Germinal center (tissue), 1 donor: ENCODE measurements at regions not wholly inside any gene's neighbourhood (a gene's known extent, or its start where the extent isn't known, plus 50 kb on each side); places are given as distances from the start of the nearest gene placed in this dataset.
A peak's percentile ranks its signal among the peaks of the same experiment; 100 is the strongest.

Experiments
- DNase-seq: peaks from one replicate; pipeline ENCODE4 v3.0.0; 2012; ENCODE audit warnings: mixed read lengths, low spot score

DNA sequence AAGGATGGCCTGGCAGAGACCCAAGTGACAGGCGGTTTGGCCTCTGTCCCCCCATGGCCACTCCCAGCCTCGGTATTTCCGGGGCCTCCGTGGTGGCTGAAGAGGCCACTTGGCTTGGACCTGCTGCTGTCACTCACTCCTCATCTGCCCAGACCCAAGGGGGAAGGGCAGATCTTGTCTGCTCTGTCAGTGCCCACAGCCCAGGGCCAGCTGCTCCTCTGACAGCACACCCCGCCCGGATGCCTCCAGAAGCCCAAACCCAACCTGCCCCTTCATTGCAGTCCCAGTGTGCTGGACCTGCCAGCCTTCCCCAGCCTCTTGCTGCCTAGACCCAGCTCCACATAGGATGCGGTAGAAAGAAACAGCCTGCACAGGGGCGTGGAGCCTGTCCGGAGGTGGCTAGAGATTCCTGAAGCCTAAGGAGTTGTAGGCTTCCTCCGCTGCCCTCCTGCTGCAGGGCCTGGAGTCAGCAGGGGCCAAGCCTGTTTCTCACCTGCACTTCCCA, 52.0 kb downstream of the MAGEF1 start:
- DNase-seq: no peak

GRCh38 chr3:184658223-184658928, 53.5 kb downstream of the MAGEF1 start:
- DNase-seq: no peak

- DNase-seq: peak; percentile 36
Measured at GRCh38 chr3:184656829-184657681, 54.8 kb downstream of the MAGEF1 start.

- no peak for DNase-seq
Measured at GRCh38 chr3:184656458-184656828, 55.4 kb downstream of the MAGEF1 start.

- no peak for DNase-seq
Measured at GRCh38 chr3:184655597-184655996, 56.3 kb downstream of the MAGEF1 start.

- no peak for DNase-seq
Measured at GRCh38 chr3:184654375-184654774, 57.5 kb downstream of the MAGEF1 start.

- no peak for DNase-seq
Measured at GRCh38 chr3:184652465-184652864, 59.4 kb downstream of the MAGEF1 start.

- no peak for DNase-seq
Measured at GRCh38 chr3:184651904-184652303, 60.0 kb downstream of the MAGEF1 start.

- DNase-seq: no peak
Measured at GRCh38 chr3:184648636-184649035, 63.2 kb downstream of the MAGEF1 start.

- DNase-seq: no peak
Measured at GRCh38 chr3:184647405-184647936, 64.4 kb downstream of the MAGEF1 start.

DNA sequence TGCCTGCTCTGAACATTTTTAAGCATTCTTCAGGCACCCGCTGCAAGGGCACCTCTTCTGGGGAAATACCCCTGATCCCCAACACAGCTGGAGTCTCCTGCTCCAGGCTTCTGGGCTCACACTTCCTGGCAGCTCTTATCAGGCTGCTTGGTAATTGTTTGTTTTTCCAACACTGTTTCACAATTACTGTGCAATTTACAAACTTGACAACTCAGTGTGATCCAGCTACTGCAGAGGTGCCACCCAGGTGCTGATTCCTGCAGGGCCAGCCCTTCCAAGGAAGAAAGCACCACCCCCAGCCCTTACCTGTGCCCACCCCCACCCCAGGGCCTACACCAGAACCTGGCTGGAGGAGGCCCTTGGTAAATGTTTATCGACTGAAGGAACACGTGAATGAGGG, 66.5 kb downstream of the MAGEF1 start:
- no peak for DNase-seq

DNA sequence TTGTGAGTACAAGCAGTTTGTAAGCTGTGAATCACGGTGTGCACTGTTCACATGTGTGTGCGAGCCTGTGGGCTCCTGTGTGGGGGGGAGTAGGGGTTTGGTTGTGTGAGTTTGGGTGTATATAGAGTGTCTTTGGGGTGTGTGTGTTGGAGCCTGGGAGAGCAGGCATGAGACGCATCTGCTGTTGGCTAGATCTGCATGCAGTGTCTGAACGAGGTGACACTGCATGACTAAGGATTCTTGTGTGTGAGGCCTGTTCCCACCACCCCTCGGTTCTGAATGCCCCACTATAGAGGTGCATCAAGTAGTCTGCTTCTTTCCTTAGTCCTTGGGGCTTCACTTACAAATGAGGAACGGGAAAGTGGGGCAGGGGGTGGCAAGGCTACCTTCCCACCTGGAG, 68.4 kb downstream of the MAGEF1 start:
- no peak for DNase-seq

DNA sequence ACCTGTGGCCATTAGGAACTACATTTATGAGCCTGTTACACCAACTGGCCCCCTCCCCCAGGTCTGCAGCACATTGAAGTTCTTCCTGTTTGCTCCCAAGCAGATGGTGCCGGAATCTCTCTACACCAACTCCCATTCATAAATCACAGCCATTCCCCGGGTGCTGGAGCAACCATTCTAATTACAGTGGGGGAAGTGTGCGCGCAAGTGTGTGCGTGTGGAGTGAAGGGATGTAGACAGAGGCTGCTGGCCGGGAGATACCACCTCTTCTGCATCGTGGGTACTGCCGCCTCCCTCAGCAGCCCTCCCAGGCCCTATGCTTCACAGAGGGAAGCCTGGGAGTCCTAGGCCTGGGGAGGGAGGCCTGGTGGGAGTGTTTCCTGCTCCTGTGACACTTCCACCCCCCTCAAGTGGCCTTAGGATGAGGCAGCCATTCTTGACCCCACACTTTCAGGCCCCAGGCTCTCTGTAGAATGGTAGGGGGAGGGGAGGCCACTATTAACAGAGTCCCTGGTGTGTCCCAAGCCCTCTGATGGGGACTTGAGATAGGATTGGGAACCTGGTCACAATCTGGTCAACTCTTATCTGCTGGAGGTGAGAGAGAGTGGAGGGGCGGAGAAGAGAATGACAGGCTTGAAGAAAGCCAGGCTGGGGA, 69.1 kb downstream of the MAGEF1 start:
- no peak for DNase-seq

DNA sequence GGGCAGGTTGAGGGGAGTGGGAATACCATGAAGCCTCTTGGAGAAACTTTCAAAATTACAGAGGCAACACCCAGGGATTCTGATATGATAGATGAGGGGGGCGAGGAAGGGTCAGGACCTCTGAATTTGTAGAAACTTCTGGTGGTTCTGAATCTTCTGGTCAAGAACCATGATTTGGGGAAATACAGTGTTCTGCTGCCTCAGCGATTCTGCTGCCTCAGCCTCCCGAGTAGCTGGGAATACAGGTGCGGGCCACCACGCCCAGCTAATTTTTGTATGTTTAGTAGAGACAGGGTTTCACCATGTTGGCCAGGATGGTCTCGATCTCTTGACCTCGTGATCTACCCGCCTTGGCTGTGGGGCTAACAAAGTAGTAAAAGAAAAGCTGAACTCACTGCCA, 70.4 kb downstream of the MAGEF1 start:
- DNase-seq: no peak

DNA sequence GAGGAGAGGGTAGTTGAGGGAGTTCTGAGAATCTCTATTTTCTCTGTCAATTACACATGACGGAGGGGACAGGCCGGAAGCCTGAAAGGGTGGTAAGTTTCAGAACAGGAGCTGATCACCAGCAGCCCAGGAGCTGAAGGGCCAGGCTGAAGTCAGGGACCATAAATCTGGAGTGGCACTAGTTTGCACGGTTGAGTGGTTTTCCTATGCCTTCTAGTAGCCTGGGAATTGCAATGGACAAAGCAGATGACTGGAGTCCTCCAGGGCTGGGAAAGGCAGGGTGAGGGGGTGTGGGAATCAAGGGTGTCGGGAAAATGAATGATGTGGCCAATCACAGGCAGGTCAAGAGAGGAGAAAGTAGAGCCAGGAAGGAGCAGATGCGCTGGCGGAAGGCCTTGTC, 72.5 kb downstream of the MAGEF1 start:
- no peak for DNase-seq

GRCh38 chr3:184637705-184638104, 74.2 kb downstream of the MAGEF1 start:
- DNase-seq: no peak

GRCh38 chr3:184636741-184637316, 75.0 kb downstream of the MAGEF1 start:
- no peak for DNase-seq

GRCh38 chr3:184635774-184636173, 74.2 kb downstream of the EPHB3 start:
- DNase-seq: no peak

DNA sequence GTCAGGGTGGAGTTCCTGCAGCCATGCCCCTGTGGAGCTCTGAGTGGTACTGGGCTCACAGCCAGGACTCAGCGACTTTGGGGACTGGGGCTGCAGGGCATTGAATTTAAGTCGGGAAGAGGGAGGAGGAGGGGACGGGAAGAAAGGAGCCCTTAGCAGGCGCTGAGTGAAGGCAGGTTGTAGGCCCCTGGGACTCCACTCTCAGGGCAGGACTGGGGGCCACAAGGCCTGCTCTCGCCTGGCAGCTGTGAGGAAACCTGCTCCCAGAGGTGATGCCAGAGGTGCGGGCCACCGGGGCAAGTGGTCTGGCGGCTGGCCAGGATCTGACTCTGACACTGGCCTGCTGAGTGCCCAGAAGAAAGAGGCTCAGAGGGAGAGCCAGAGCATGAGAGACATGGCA, 73.5 kb downstream of the EPHB3 start:
- no peak for DNase-seq

GRCh38 chr3:184633237-184633579, 71.6 kb downstream of the EPHB3 start:
- no peak for DNase-seq

DNA sequence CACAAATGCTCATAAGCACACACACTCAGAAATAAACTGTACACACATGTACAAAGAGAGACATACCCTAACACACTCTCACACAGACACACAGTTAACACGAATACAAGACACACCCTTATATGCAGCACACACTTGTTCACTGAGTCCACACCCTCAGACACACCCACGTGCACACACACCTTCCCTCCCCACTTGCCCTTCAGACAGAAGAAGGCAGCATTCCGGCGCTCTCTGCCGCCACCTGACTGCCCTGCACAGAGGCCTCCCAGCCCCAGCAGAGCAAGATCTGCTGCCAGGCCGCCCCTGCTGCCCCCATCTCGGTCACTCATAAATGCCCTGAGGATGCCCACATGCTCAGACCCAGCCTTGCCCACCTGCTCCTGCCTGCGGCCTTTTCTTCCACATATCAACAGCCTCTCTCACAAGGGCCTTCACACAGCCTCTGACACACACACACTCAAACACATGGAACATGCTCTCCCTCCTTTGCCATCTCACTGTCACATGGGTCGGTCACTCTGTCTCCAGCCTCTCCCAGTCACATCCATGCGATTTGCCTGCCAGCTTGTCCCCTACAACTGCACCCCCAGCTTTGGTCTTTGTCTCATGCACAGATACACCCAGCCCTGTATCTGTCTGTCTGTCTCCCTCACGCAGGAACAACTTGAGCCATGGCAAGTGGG, 71.1 kb downstream of the EPHB3 start:
- DNase-seq: no peak
